Motor neuron (in vitro differentiated cells): ENCODE measurements at regions not wholly inside any gene's neighbourhood (a gene's known extent, or its start where the extent isn't known, plus 50 kb on each side); places are given as distances from the start of the nearest gene placed in this dataset.
A peak's percentile ranks its signal among the peaks of the same experiment; 100 is the strongest.
"Not testable (repeated sequence)": the region's sequence is repeated elsewhere in the genome, so short reads cannot be mapped to it uniquely, and the experiment has no call there.

Source experiments
- ATAC-seq, 8 experiments: fragments of 200-7000 bp; cut with Tn5 transposase; replicated peaks in 6 of 8; 2 replicates each; pipeline ENCODE4 v1.8.0; 2021; ENCODE audit warnings: mild to moderate bottlenecking in 8 of 8, moderate library complexity in 8 of 8
- H3K27ac ChIP-seq, 2 donors: fragments of 250-450 bp; sonication (Bioruptor Pico); 2 replicates each; pipeline ENCODE4 v1.9.0; 2021; ENCODE audit warnings: antibody characterized with exemption in 2 of 2, mild to moderate bottlenecking in 2 of 2, moderate library complexity in 1 of 2
- H3K4me1 ChIP-seq, 2 donors: fragments of 250-450 bp; sonication (Bioruptor Pico); replicated peaks in 1 of 2; 2 replicates each; pipeline ENCODE4 v1.6.1; 2021; ENCODE audit warnings: antibody characterized with exemption in 2 of 2, mild to moderate bottlenecking in 2 of 2, moderate library complexity in 1 of 2
- H3K4me3 ChIP-seq, 5 donors: fragments of 250-450 bp; sonication (Bioruptor Pico); 2 replicates each; pipeline ENCODE4 v1.9.0; 2021; ENCODE audit warnings: antibody characterized with exemption in 5 of 5, mild to moderate bottlenecking in 5 of 5, moderate library complexity in 4 of 5
- WGBS, 10 experiments: fragments of 450-650 bp; shearing (Covaris generic); methylation state at CpG; one replicate each; pipeline ENCODE4 v1.0.0; 2022; 5-methylcytosine and 5-hydroxymethylcytosine counted together
- in situ Hi-C, 9 experiments: fragments of 400-800 bp; cut with MboI; loops; one replicate each; pipeline ENCODE4 v1.15.0; 2021; ENCODE audit warnings: low sequenced_read_pairs in 9 of 9, low pct_unique_long_range_greater_than_20kb in 2 of 9; ENCODE audit not compliant: unreplicated experiment in 9 of 9

- in situ Hi-C loops, H3K27ac ChIP-seq, H3K4me1 ChIP-seq, H3K4me3 ChIP-seq: not testable (repeated sequence)
- ATAC-seq: peak in 1 of 8 experiments; percentile 39
- no CpG with 5 or more reads among the region's 6 CpGs for WGBS, 10 experiments
Measured at GRCh38 chrY:6091599-6091998, 154.4 kb upstream of the TSPY2 start.

GRCh38 chrY:6130689-6131619 lies 115.1 kb upstream of the TSPY2 start:
- WGBS, 10 experiments: 0% methylated on average over 2 of the region's 2 CpGs; no CpG with 5 or more reads in 9 of the 10 experiments
- in situ Hi-C loops, ATAC-seq, H3K27ac ChIP-seq, H3K4me3 ChIP-seq, H3K4me1 ChIP-seq: not testable (repeated sequence)

- H3K4me1 ChIP-seq, in situ Hi-C loops, H3K4me3 ChIP-seq, H3K27ac ChIP-seq, ATAC-seq: not testable (repeated sequence)
- WGBS, 10 experiments: no CpG with 5 or more reads among the region's 1 CpG
Measured at GRCh38 chrY:6136149-6136548, 109.9 kb upstream of the TSPY2 start.
